ENCODE measurements at regions not wholly inside any gene's neighbourhood (a gene's known extent, or its start where the extent isn't known, plus 50 kb on each side); places are given as distances from the start of the nearest gene placed in this dataset.

DNA sequence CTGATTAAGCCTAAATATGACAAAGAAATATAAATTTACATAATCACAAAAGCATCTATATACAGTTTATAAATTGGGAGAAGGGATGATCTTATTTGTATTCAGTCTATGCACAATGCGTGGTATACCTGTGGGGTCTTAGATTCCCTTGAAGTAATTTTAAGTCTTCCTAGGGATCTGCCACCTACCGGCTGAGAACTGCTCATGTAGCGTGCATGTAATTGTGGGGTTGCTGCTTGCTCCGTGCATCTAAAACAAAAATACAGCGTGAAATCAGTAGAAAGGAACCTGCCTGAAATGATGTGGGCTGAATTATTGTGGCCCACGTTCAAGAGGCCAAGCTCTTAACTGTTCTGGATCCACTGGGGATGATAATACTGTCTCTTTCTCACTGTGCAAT is 187.3 kb downstream of the MBOAT1 start:
- DNase-seq (ENCODE audit: low spot score) = no peak

DNA sequence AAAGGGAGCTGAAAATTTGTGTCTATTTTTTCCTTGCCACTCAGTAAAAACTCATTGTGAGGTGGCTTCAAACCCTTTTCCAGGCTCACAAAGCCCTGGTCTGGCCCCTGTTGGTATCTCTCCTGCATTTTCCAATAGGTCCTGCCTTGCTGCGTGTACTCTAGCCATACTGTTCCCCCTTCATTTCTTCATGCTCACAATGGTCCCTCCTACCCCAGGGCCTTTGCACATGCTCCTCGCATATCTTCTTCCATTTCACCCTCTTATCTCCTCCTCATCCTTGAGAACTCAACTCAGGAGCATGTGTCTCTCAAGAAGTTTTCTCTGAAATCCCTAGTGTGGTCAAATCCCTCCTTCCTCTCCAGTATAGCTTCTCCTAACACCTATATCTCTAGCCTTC is 186.6 kb downstream of the MBOAT1 start:
- DNase-seq (ENCODE audit: low spot score) = no peak

DNA sequence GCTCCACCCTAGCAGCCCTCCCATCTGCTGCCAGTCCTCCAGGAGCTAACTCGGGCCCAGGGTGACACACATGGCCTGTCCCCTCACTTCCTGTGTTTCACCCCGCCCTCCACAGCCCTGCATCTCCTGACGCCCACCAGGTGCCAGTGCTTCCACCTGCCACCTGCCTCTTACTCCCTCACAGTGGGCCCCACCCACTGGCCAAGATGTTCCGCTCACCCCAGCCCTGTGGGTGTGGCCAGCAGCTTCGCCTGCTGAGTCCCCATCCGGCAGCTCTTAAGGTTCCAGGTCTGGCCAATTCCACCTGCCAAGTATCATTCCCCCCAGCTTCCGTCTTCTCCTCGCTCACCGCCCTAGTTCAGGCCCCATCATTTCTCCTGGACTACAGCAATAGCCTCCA is 184.1 kb downstream of the MBOAT1 start:
- DNase-seq (ENCODE audit: low spot score) = no peak

DNA sequence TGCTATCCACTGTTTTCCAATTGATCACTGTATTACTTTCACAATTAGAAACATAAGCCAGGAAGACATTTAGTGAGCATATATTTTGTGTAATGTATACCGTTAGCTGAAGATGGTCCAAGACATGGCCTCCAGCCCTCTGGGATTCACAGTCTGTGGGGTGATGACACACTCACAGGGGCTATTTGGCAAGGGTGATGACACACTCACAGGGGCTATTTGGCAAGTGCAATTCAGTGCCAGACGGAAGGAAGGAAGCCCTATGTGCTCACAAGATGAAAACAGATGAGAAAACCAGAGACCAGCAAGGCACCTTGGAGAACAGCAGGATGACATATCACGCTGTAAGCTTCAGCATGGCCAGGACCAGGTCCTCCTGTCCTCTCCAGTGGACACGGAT is 183.7 kb downstream of the MBOAT1 start:
- no peak for DNase-seq (ENCODE audit: low spot score)

DNA sequence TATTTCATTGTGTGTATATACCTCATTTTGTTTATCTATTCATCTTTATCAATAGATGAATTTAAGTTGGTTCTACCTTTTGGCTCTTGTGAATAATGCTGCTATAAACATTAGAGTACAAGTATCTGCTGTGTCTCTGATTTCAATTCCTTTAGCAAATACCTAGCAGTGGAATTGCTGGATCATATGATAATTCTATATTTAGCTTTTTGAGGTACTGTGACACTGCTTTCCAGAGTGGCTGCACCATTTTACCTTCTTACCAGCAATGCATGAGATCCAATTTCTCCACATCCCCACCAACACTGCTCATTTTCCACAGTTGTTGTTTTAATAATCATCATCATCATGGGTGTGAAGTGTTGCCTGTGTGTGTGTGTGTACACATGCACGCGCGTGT is 182.3 kb downstream of the MBOAT1 start:
- no peak for DNase-seq (ENCODE audit: low spot score)

DNA sequence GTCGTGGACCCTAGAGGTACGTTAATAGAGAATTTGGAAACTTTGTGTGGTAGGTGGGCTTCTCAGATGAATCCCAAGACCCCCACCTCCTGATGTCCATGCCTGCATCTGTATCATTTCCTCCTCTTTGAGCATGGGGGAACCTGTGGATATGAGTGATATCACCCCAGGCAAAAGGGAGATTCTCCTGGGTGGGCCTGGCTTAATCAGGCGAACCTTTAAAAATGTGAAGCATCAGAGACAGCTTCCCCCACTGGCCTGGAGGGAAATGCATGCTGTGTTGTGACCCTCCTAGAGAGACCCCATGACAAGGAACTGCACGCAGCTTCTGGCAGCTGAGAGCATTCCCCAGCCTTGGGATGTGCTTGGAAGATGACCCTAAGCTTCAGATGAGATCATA is 180.9 kb downstream of the MBOAT1 start:
- DNase-seq (ENCODE audit: low spot score) = no peak

DNA sequence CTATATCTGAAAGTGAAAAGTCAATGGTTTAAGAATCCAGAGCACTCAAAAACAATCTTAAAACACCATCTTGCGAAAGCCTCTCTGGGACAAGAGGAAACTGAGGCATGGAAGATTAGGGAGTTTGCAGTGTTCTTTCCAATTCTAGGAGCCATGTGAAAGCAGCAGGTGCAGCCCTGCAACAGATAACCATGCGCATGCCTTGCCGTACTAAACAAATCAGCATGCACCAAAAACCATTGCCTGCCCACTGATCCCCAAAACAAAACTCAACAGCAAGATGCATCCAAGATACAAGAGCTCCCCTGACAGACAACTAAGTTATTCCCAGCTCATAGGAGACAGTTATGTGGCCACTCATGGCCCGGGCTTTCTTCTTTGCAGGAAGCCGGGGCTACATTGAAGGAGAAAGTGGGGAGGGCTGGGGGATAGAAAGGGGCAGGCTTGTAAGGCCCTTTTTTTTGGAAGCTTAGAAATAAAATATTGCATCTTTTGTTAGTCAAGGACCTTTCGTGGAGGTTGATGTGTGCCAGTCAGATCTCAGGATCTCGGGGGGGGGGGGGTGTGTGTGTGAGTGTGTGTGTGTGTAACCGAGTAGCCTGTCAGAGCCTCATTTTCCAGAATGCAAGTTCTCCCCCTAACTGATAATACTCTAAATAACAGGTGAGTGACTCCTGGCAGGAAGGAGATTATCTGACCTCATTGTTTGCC is 178.4 kb downstream of the MBOAT1 start:
- DNase-seq (ENCODE audit: low spot score) = no peak

DNA sequence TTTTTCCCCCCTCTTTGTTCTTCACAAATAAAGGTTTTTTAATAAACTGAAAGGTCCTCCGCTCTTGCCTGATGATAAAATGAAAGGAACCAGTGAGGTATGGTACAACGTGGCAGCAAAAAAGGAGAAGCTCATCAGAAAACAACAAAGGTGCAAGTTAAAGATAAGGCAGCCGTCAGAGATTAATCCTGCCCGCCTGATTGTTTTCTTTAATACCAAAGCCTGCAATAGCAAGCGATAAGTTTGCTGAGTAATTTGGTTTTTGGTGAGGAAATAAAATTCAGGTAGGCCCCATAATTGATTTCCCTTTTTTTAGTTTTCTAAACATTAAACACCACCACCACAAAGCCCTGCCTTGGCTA is 177.9 kb downstream of the MBOAT1 start:
- DNase-seq (ENCODE audit: low spot score) = no peak

DNA sequence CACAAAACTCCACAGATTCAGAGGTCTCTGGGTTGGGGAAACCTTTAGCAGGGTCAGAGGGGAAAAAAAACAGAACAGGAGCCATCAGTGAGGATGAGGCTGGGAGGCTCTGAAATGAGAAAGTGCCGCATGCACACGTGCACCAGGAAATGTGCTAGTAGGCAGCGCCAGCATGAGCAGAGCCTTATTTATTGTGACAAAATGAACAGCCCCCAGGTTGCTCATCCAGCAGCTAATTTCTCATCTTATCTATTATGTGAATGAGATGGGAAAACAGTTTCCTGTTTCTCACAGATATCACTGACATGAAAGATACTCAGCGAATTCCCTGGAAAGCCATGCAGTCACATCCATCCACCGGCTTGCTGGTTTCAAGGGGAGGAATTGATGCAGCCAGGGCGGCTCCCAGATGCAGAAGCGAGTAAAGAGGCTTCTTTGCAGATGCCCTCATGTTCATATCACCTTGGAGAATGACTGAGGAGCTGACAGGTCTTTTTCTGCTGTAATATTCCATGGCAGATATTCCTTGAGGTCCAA is 176.1 kb downstream of the MBOAT1 start:
- DNase-seq (ENCODE audit: low spot score) = no peak

DNA sequence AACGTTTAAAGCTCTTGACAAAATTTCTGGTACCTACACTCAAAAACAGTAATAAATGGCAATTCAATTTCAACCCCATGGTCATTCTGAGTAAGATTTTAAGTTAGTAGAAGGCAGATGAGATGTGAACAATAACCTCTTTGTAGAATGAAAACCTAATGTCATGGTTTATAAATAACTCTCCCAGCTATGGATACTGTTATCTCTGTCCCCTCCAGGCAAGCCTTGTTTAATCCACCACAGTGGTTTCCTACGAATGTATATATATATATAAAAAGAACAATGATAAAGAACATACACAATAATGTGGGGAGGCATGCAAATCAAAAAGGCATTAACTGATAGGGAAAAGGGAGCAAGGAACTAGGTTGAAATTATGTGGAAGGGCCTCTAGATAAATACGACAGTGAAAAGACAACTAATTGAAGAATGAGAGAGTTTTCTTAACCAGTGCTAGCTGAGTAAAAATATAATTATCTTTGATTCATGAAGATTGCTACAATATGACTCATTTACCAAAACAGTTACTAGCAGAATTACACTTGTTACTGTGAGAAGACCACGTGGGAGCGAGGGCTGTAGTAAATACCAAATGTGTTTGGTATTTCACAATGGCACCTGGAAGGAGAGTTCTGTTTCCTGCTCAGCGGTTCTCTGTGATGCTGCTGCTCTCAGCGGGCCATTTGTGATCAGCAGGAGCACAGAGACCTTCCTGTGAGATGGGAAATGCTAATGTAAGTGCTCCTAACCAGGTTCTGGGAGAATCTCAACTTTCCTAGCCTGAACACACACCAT is 173.7 kb downstream of the MBOAT1 start:
- DNase-seq (ENCODE audit: low spot score) = peak; percentile 41

DNA sequence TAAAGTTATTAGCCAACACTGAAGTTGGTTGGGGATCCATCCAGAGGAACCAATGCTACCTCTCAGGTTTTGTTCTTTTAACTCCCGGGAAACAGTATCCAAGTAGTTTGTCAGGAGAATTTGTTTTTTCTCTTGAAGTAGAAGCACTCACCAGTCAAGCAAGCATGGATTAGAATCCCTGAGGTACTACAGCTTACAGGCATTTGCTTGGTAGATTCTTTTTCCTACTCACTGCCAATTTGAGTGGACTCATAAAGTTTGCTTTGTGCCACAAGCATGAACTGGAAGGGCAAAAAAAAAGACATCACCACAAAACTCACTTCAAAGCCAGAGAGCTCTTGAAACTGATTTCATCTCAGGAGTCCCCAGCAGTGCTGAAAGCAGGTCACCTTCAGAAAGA is 167.4 kb downstream of the MBOAT1 start:
- no peak for DNase-seq (ENCODE audit: low spot score)

Data from H4 (cell line).